ENCODE measurements at regions not wholly inside any gene's neighbourhood (a gene's known extent, or its start where the extent isn't known, plus 50 kb on each side); places are given as distances from the start of the nearest gene placed in this dataset.
A peak's percentile ranks its signal among the peaks of the same experiment; 100 is the strongest.

DNA sequence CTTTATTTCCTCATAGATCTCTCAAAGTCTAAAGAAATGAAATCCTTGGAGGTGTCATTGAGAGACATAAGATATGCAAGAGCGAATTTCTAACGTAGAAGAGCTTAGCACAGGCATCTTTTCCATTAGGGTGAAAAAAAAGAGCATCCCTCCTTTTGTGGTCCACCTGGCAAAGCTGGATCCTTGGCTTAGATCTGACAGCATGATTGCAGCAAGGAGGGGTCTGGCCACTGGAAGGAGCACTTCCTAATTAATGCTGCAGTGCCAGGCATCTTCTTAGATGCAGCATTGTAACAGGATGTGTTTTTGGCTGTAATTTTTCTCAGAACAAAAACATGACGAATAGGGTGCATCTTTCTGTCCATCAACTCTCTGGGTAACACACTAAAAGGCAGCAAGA, 60.1 kb upstream of the TFAP2D start:
- H4K20me1 ChIP-seq (ENCODE audit: insufficient read depth, low read length, poor library complexity, severe bottlenecking), result no peaks in the 10 kb centered on the region
- H3K9me3 ChIP-seq (ENCODE audit: insufficient read depth, low read depth, low read length), result no peaks in the 10 kb centered on the region
- H3K79me2 ChIP-seq (ENCODE audit: insufficient read depth, low read length), result no peaks in the 10 kb centered on the region
- no peaks in the 10 kb centered on the region for H3K36me3 ChIP-seq (ENCODE audit: insufficient read depth, low read length)
- H3K4me1 ChIP-seq (ENCODE audit: insufficient read depth, low read length, poor library complexity, severe bottlenecking), result no peaks in the 10 kb centered on the region
- H3F3A ChIP-seq (ENCODE audit: low read depth), result no peaks in the 10 kb centered on the region
- H3K4me3 ChIP-seq (ENCODE audit: low read length, poor library complexity, severe bottlenecking), result no peak overlapping the region
- H3K4me2 ChIP-seq (ENCODE audit: low read depth, low read length, poor library complexity, severe bottlenecking), result no peak overlapping the region
- H2AFZ ChIP-seq (ENCODE audit: low read length), result no peak overlapping the region
- no peak overlapping the region for H3K9ac ChIP-seq (ENCODE audit: low read depth, low read length, poor library complexity, severe bottlenecking)
- TF ChIP-seq EZH2phosphoT487 (IDR thresholded peaks at IDR 0.05; ENCODE audit: borderline replicate concordance), result no peak
- TF ChIP-seq, protein P1, sequence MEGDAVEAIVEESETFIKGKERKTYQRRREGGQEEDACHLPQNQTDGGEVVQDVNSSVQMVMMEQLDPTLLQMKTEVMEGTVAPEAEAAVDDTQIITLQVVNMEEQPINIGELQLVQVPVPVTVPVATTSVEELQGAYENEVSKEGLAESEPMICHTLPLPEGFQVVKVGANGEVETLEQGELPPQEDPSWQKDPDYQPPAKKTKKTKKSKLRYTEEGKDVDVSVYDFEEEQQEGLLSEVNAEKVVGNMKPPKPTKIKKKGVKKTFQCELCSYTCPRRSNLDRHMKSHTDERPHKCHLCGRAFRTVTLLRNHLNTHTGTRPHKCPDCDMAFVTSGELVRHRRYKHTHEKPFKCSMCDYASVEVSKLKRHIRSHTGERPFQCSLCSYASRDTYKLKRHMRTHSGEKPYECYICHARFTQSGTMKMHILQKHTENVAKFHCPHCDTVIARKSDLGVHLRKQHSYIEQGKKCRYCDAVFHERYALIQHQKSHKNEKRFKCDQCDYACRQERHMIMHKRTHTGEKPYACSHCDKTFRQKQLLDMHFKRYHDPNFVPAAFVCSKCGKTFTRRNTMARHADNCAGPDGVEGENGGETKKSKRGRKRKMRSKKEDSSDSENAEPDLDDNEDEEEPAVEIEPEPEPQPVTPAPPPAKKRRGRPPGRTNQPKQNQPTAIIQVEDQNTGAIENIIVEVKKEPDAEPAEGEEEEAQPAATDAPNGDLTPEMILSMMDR (conservative IDR thresholded peaks at IDR 0.05; ENCODE audit: low read length), result no peak
- no peaks in the 10 kb centered on the region for H3K9me2 ChIP-seq (replicated peaks; ENCODE audit: low read depth, low read length)
- no peaks in the 10 kb centered on the region for H3K27me3 ChIP-seq (ENCODE audit: insufficient read depth, low read length, poor library complexity, severe bottlenecking)

DNA sequence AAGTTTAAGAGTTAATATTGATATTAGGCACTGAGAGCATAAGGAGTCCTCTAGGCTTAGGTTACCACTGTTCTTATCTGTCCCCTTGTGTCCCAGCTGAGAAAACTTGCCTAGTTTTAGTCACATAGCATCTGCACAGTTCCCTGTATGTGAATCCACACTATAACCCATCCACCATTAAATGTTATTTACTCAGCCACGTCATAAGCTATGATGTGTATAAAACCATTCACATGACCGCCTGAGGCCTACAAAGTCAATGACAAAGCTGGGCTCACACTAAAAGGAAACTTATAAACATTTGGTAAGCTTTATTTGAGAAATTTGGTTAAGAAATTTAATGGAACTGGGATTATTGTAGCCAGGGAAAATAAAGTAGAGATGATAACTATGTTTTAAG, 59.2 kb upstream of the TFAP2D start:
- no peaks in the 10 kb centered on the region for H3K79me2 ChIP-seq (ENCODE audit: insufficient read depth, low read length)
- no peak overlapping the region for H3K9ac ChIP-seq (ENCODE audit: low read depth, low read length, poor library complexity, severe bottlenecking)
- no peak for TF ChIP-seq EZH2phosphoT487 (IDR thresholded peaks at IDR 0.05; ENCODE audit: borderline replicate concordance)
- TF ChIP-seq, protein P1 (conservative IDR thresholded peaks at IDR 0.05; ENCODE audit: low read length), result no peak
- H3K4me2 ChIP-seq (ENCODE audit: low read depth, low read length, poor library complexity, severe bottlenecking), result no peak overlapping the region
- H4K20me1 ChIP-seq (ENCODE audit: insufficient read depth, low read length, poor library complexity, severe bottlenecking), result no peaks in the 10 kb centered on the region
- no peaks in the 10 kb centered on the region for H3K27me3 ChIP-seq (ENCODE audit: insufficient read depth, low read length, poor library complexity, severe bottlenecking)
- no peaks in the 10 kb centered on the region for H3K4me1 ChIP-seq (ENCODE audit: insufficient read depth, low read length, poor library complexity, severe bottlenecking)
- H3K36me3 ChIP-seq (ENCODE audit: insufficient read depth, low read length), result no peaks in the 10 kb centered on the region
- H3K4me3 ChIP-seq (ENCODE audit: low read length, poor library complexity, severe bottlenecking), result no peak overlapping the region
- H3K9me2 ChIP-seq (replicated peaks; ENCODE audit: low read depth, low read length), result no peaks in the 10 kb centered on the region
- H3F3A ChIP-seq (ENCODE audit: low read depth), result no peaks in the 10 kb centered on the region
- no peaks in the 10 kb centered on the region for H3K9me3 ChIP-seq (ENCODE audit: insufficient read depth, low read depth, low read length)
- no peak overlapping the region for H2AFZ ChIP-seq (ENCODE audit: low read length)

DNA sequence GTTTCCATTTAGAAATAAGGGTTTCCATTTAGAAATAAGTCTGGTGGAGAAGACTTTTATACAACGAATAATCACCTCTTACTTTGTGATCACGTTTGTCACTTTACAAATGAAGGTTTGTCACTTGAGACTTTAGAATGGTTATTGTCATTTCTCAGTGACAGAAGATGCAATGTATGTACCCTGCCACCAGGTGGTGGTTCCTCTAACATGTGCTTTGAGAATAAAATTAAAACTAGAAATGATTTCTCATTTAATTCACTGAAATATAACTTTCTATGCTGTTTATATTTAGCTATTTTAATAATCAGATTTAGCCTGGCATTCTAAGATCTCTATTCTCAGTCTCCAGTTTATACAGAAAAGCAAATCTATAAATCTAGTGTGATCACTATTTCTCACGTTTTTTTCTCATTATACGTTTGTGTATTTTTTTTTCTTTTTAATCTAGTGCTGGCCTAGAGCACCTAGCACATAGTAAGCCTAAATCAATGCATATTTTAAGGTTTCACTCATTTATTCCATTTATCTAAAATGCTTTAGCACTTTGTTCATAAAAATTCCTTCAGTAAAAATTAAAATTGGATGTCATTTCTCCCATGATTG, 57.4 kb upstream of the TFAP2D start:
- H3K9me3 ChIP-seq (ENCODE audit: insufficient read depth, low read depth, low read length), result no peaks in the 10 kb centered on the region
- no peak overlapping the region for H3K4me2 ChIP-seq (ENCODE audit: low read depth, low read length, poor library complexity, severe bottlenecking)
- H3K9me2 ChIP-seq (replicated peaks; ENCODE audit: low read depth, low read length), result no peaks in the 10 kb centered on the region
- no peak overlapping the region for H2AFZ ChIP-seq (ENCODE audit: low read length)
- H3F3A ChIP-seq (ENCODE audit: low read depth), result no peaks in the 10 kb centered on the region
- H3K27me3 ChIP-seq (ENCODE audit: insufficient read depth, low read length, poor library complexity, severe bottlenecking), result no peaks in the 10 kb centered on the region
- H3K4me1 ChIP-seq (ENCODE audit: insufficient read depth, low read length, poor library complexity, severe bottlenecking), result no peaks in the 10 kb centered on the region
- no peaks in the 10 kb centered on the region for H3K36me3 ChIP-seq (ENCODE audit: insufficient read depth, low read length)
- no peaks in the 10 kb centered on the region for H3K79me2 ChIP-seq (ENCODE audit: insufficient read depth, low read length)
- no peak for TF ChIP-seq EZH2phosphoT487 (IDR thresholded peaks at IDR 0.05; ENCODE audit: borderline replicate concordance)
- TF ChIP-seq, protein P1 (conservative IDR thresholded peaks at IDR 0.05; ENCODE audit: low read length), result peak; percentile 69
- H3K9ac ChIP-seq (ENCODE audit: low read depth, low read length, poor library complexity, severe bottlenecking), result no peak overlapping the region
- no peak overlapping the region for H3K4me3 ChIP-seq (ENCODE audit: low read length, poor library complexity, severe bottlenecking)
- no peaks in the 10 kb centered on the region for H4K20me1 ChIP-seq (ENCODE audit: insufficient read depth, low read length, poor library complexity, severe bottlenecking)

Data from Loucy (cell line).